HG03196 (cell line): ENCODE measurements at regions not wholly inside any gene's neighbourhood (a gene's known extent, or its start where the extent isn't known, plus 50 kb on each side); places are given as distances from the start of the nearest gene placed in this dataset.

Experiments
- ATAC-seq: cut with Tn5 transposase; IDR thresholded peaks from one replicate; pipeline ENCODE4 v1.9.1; 2021; ENCODE audit not compliant: unreplicated experiment

DNA sequence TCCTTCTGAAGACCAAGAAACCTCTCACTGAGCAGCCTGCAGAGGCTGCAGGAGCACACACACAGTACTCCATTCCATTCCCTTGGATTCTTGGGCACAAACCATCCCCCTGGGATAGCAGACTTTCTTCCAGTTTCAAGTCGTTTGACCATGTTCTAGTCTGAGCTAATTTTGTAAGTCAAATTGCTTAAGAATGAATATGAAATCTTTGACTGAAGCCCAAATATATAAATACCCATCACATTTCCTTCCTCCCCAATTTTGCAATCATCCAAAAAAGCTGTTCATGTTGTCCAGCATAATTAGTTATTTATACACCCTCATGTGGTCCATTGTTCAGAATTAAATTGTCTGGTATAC, 231.2 kb upstream of the TPRG1 start:
- ATAC-seq, result no peak

DNA sequence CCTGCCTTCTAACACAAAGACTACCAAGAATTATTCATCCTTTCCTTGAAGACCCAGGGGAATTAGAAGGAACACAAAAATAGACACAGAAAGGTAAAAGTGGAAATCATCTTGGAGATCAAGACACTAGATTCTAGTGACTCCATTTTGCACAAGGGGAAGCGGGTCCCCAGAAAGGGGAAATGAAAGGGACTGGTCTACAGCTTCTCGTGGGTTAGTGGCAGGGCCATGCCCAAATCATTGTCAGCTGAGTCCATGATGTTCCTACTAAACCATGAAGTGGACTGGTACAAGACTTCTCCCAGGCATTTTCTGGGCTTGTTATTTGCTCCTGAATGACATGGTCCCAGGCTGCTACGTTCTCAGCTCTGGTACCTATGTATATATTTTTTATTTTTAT, 230.7 kb upstream of the TPRG1 start:
- ATAC-seq, result no peak

DNA sequence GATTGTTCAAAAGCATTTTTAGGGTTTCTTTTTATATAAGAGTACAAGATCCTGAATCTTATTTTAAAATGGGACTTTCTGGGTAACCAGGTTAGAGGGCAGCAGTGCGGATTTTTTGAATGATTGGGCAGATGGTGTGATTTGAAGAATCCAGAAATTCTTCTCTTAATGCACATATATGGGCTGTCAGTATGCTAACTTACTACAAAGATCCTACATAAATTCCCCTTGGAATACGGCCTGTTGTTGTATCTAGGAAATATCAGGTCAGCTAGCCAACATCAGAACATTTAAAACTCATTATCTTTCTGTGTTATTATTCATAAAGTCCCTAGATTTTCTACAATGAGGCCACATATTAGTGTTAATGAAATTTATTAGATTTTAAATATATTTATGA, 229.6 kb upstream of the TPRG1 start:
- no peak for ATAC-seq

- no peak for ATAC-seq
Observed at GRCh38 chr3:188943591-188943990, 228.2 kb upstream of the TPRG1 start.

DNA sequence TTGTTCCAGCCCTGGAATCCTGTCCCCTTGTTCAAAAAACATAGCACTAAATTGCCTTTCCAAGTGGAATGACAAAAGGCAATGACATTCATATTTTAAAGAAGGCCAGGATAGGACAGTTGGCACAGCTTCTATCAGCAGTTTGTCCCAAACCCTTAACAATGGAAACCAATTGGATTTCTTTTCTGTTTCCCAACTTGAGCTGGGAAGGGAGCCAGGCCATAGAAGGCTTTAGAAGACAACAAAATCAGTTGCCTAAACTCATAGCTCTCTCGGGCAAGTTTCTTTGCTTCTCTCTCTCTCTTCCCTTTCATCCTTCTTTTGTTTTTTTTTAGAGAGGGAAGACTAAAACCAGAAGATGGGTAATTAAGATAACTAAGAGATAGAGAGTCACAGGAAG, 227.7 kb upstream of the TPRG1 start:
- ATAC-seq, result no peak

- ATAC-seq, result no peak
Observed at GRCh38 chr3:188946351-188947240, 225.2 kb upstream of the TPRG1 start.

GRCh38 chr3:188947401-188948280, 224.1 kb upstream of the TPRG1 start:
- no peak for ATAC-seq

GRCh38 chr3:188948281-188948996, 223.3 kb upstream of the TPRG1 start:
- no peak for ATAC-seq

GRCh38 chr3:188948997-188949389, 222.8 kb upstream of the TPRG1 start:
- no peak for ATAC-seq

DNA sequence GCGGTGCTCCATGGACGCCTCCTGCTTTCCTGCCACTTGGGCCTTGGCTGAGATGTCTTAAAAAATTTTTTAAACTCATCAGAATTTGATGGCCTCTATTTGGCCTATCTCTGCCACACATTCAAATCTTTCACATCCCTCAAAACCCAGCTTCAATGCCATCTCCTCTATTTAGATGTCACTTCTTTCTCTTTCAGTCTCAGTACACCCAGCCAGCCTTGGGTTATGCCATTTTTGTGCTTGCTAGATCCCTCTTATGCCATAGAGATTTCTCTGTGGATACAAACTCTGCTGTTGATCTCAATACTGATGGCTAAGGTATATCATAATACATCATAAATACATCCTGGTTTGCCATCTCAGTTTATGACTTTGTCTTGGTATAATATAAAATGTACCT, 222.3 kb upstream of the TPRG1 start:
- no peak for ATAC-seq

DNA sequence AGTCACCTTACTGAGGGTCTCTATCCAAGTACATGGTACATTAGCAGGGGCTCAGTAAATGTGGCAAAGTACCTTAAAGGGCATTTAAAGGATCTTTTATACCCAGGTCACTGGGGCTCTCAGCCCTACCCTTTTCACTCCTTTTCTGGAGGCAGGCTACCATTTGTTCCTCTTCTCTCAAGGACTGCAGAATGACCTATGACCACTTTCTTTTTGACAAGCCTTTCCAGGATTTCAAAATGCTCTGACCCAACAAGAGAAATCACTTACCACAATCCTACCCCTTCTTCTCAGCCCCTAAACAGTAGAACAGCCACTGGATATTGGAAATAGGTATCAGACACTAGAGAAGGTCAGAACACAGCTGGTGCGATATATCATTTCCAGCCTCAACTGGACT, 221.8 kb upstream of the TPRG1 start:
- ATAC-seq, result no peak

- ATAC-seq, result no peak
Observed at GRCh38 chr3:188950832-188951489, 220.8 kb upstream of the TPRG1 start.

- ATAC-seq, result no peak
Observed at GRCh38 chr3:188951734-188952133, 220.0 kb upstream of the TPRG1 start.

GRCh38 chr3:188954590-188955208, 217.1 kb upstream of the TPRG1 start:
- no peak for ATAC-seq

- no peak for ATAC-seq
Observed at GRCh38 chr3:188955919-188956318, 215.9 kb upstream of the TPRG1 start.

GRCh38 chr3:188956839-188957489, 214.8 kb upstream of the TPRG1 start:
- no peak for ATAC-seq

GRCh38 chr3:188959013-188959412, 212.8 kb upstream of the TPRG1 start:
- ATAC-seq, result no peak

DNA sequence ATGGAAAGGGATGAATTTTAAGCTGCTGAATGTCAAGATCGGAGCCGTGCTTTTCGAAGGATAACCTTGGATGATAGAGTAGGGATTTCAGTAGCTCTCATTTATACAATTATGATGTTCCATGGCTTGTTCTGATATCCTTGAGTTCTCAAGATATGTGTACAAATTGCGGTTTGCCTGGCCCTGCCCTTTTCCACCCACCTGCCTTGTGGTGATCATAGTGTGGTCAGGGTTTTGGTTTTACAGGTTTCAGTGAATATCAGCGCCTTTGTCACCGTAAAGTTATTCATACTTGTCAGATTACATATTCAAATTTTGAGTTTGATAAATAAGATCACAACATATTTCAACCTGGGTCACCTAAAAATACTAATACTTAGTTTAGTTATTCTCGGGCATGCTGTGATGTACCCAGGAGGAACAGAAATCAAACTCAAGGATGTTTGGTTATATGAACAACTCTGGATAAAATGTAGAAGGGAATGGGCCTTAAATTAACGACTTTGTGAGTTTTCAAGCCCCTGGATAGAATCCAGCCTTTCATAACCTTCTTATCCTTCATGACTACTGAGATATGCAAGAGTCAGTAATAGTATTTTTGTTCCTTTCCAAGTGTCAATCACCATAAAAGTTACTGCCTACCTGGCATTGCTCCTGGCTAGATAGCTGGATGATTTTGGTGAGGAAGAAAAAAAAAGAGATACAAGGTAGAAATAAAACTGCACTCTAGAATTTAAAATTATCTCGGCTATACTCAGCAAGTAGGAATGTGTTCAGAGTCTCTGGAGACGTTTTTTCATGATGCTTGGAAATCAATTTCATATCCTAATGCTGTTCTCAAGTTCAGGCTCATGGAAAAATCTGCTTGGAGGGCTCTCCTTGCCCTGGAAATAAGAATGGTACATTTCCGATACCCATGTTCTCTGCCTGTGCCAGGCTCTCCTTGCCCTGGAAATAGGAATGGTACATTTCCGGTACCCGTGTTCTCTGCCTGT, 209.2 kb upstream of the TPRG1 start:
- ATAC-seq, result no peak

GRCh38 chr3:188964957-188965356, 206.8 kb upstream of the TPRG1 start:
- ATAC-seq, result no peak
